KMS-11 (cell line): ENCODE measurements at regions not wholly inside any gene's neighbourhood (a gene's known extent, or its start where the extent isn't known, plus 50 kb on each side); places are given as distances from the start of the nearest gene placed in this dataset.

ENCODE experiments used
- H2AFZ ChIP-seq: fragments of 200-600 bp; sonication (generic); 2 replicates; pipeline ENCODE4 v1.6.1; 2016; ENCODE audit warnings: antibody characterized with exemption, mixed run types, low read depth
- H3K27ac ChIP-seq: fragments of 200-600 bp; sonication (generic); 2 replicates; pipeline ENCODE4 v1.6.1; 2016; ENCODE audit warnings: mild to moderate bottlenecking, mixed run types
- H3K27me3 ChIP-seq: fragments of 200-600 bp; sonication (generic); 2 replicates; pipeline ENCODE4 v1.6.1; 2017; ENCODE audit warnings: mild to moderate bottlenecking, low read depth, mixed run types, moderate library complexity; ENCODE audit not compliant: insufficient read depth
- H3K36me3 ChIP-seq: fragments of 200-600 bp; sonication (generic); 2 replicates; pipeline ENCODE4 v1.6.1; 2017; ENCODE audit warnings: mild to moderate bottlenecking, mixed run types; ENCODE audit not compliant: insufficient read depth
- H3K4me1 ChIP-seq: fragments of 200-600 bp; sonication (generic); 2 replicates; pipeline ENCODE4 v1.6.1; 2016; ENCODE audit warnings: mild to moderate bottlenecking, low read depth, mixed run types; ENCODE audit not compliant: poor library complexity, severe bottlenecking
- H3K4me2 ChIP-seq: fragments of 200-600 bp; sonication (generic); 2 replicates; pipeline ENCODE4 v1.7.0; 2016; ENCODE audit warnings: mild to moderate bottlenecking, mixed run types
- H3K4me3 ChIP-seq: fragments of 200-600 bp; sonication (generic); IDR thresholded peaks from 2 replicates; pipeline ENCODE4 v1.6.1; 2017; ENCODE audit warnings: low read depth, low read length, mixed read lengths; ENCODE audit not compliant: insufficient read depth
- H3K79me2 ChIP-seq: fragments of 200-600 bp; sonication (generic); 2 replicates; pipeline ENCODE4 v1.6.1; 2016; ENCODE audit warnings: low read depth, mixed run types; ENCODE audit not compliant: insufficient read depth
- H3K9ac ChIP-seq: fragments of 200-600 bp; sonication (generic); 2 replicates; pipeline ENCODE4 v1.6.1; 2016; ENCODE audit warnings: mild to moderate bottlenecking, mixed run types
- H4K20me1 ChIP-seq: fragments of 200-600 bp; sonication (generic); 2 replicates; pipeline ENCODE4 v1.6.1; 2016; ENCODE audit warnings: mild to moderate bottlenecking, mixed run types; ENCODE audit not compliant: insufficient read depth
- CTCF ChIP-seq: fragments of 200-600 bp; sonication (generic); conservative IDR thresholded peaks from 2 replicates; pipeline ENCODE4 v1.6.1; 2017; ENCODE audit warnings: low read depth, mild to moderate bottlenecking, antibody characterized with exemption, low read length, moderate library complexity, mixed read lengths

- Histone ChIP-seq H3K79me2 (no peaks in the 10 kb centered on the region), H3K36me3 (no peaks in the 10 kb centered on the region), H3K4me3 (no peak overlapping the region), H3K9ac (no peak overlapping the region), H3K4me1 (no peaks in the 10 kb centered on the region), H4K20me1 (no peaks in the 10 kb centered on the region), H2AFZ (no peak overlapping the region), H3K27ac (no peak overlapping the region), H3K27me3 (peaks cover 9% of the 10 kb centered on the region; the same call in 1 of the 2 replicates), H3K4me2 (no peak overlapping the region)
- TF ChIP-seq CTCF: no peak
Observed at GRCh38 chr6:170111816-170112582, 178.9 kb downstream of the DLL1 start.

- H3K9ac ChIP-seq: no peak overlapping the region
- H3K79me2 ChIP-seq: no peaks in the 10 kb centered on the region
- H3K4me2 ChIP-seq: no peak overlapping the region
- H3K27me3 ChIP-seq: peaks cover 9% of the 10 kb centered on the region; the same call in 1 of the 2 replicates
- H4K20me1 ChIP-seq: no peaks in the 10 kb centered on the region
- no peak overlapping the region for H3K27ac ChIP-seq
- no peaks in the 10 kb centered on the region for H3K4me1 ChIP-seq
- H3K36me3 ChIP-seq: no peaks in the 10 kb centered on the region
- H3K4me3 ChIP-seq: no peak overlapping the region
- TF ChIP-seq CTCF: no peak
- H2AFZ ChIP-seq: no peak overlapping the region
Observed at GRCh38 chr6:170111141-170111664, 179.7 kb downstream of the DLL1 start.

GRCh38 chr6:170110201-170111140 is 180.4 kb downstream of the DLL1 start:
- H3K4me1 ChIP-seq: no peaks in the 10 kb centered on the region
- H3K36me3 ChIP-seq: no peaks in the 10 kb centered on the region
- no peaks in the 10 kb centered on the region for H4K20me1 ChIP-seq
- H2AFZ ChIP-seq: no peak overlapping the region
- H3K27me3 ChIP-seq: peaks cover 9% of the 10 kb centered on the region; the same call in 1 of the 2 replicates
- H3K9ac ChIP-seq: no peak overlapping the region
- no peak overlapping the region for H3K4me2 ChIP-seq
- H3K27ac ChIP-seq: no peak overlapping the region
- no peak for TF ChIP-seq CTCF
- H3K79me2 ChIP-seq: no peaks in the 10 kb centered on the region
- H3K4me3 ChIP-seq: no peak overlapping the region

- no peak overlapping the region for H3K4me3 ChIP-seq
- no peak for TF ChIP-seq CTCF
- H3K27me3 ChIP-seq: peaks cover 9% of the 10 kb centered on the region; the same call in 1 of the 2 replicates
- no peaks in the 10 kb centered on the region for H4K20me1 ChIP-seq
- no peaks in the 10 kb centered on the region for H3K36me3 ChIP-seq
- H3K79me2 ChIP-seq: no peaks in the 10 kb centered on the region
- H3K27ac ChIP-seq: no peak overlapping the region
- no peak overlapping the region for H3K4me2 ChIP-seq
- no peak overlapping the region for H3K9ac ChIP-seq
- no peak overlapping the region for H2AFZ ChIP-seq
- no peaks in the 10 kb centered on the region for H3K4me1 ChIP-seq
Observed at GRCh38 chr6:170108890-170109587, 181.8 kb downstream of the DLL1 start.
